H1 (cell line): ENCODE measurements at regions not wholly inside any gene's neighbourhood (a gene's known extent, or its start where the extent isn't known, plus 50 kb on each side); places are given as distances from the start of the nearest gene placed in this dataset.

Experiments used
- CTCF ChIA-PET: fragments of 300-600 bp; sonication (Branson Sonifier 250); formaldehyde crosslinking; loops from one replicate; lab custom pipeline; 2021; ENCODE audit not compliant: partially characterized antibody; lab: Charles Lee
- POLR2A ChIA-PET: fragments of 300-600 bp; sonication (Branson Sonifier 250); formaldehyde crosslinking; loops from one replicate; lab custom pipeline; 2021; ENCODE audit warnings: inconsistent platforms; ENCODE audit not compliant: partially characterized antibody; lab: Charles Lee
- DNase-seq, 2 experiments: peaks; one replicate each; pipeline versions ENCODE4 v3.0.0 to v3.0.0-alpha.2; 2010 to 2022; ENCODE audit warnings: low spot score in 2 of 2, low read depth in 1 of 2, mixed read lengths in 1 of 2
- FAIRE-seq: peaks from 2 replicates; lab custom pipeline; 2011; peaks lifted over from hg19 to GRCh38; lab: Jason Lieb, UNC
- H2AFZ ChIP-seq: 2 replicates; pipeline ENCODE4 v1.8.1; 2012; ENCODE audit warnings: low read length, inconsistent platforms
- H2AK5ac ChIP-seq: 2 replicates; pipeline ENCODE4 v1.6.1; 2013; ENCODE audit warnings: low read depth, low read length
- H2BK120ac ChIP-seq: replicated peaks from 2 replicates; pipeline ENCODE3; 2013; ENCODE audit warnings: low read depth, low read length, inconsistent platforms
- H2BK12ac ChIP-seq: 2 replicates; pipeline ENCODE4 v1.6.1; 2013; ENCODE audit warnings: low read depth, low read length
- H2BK15ac ChIP-seq: 2 replicates; pipeline ENCODE4 v1.6.1; 2013; ENCODE audit warnings: low read length
- H2BK20ac ChIP-seq: 2 replicates; pipeline ENCODE4 v1.6.1; 2013; ENCODE audit warnings: low read length
- H2BK5ac ChIP-seq: 2 replicates; pipeline ENCODE4 v1.6.1; 2013; ENCODE audit warnings: low read depth, low read length
- H3K14ac ChIP-seq: 2 replicates; pipeline ENCODE4 v1.6.1; 2013; ENCODE audit warnings: inconsistent platforms; ENCODE audit not compliant: insufficient read length
- H3K18ac ChIP-seq: 2 replicates; pipeline ENCODE4 v1.6.1; 2013; ENCODE audit warnings: low read length; ENCODE audit errors: extremely low read depth
- H3K23ac ChIP-seq: 2 replicates; pipeline ENCODE4 v1.6.1; 2013; ENCODE audit warnings: inconsistent platforms; ENCODE audit not compliant: insufficient read length
- H3K23me2 ChIP-seq: 2 replicates; pipeline ENCODE4 v1.6.1; 2013; ENCODE audit warnings: low read depth, low read length
- H3K27ac ChIP-seq: 2 replicates; pipeline ENCODE4 v1.6.1; 2011; ENCODE audit warnings: low read depth, low read length, inconsistent platforms
- H3K27me3 ChIP-seq, 4 experiments: replicated peaks in 1 of 4; 1 replicate in 1 of 4; 2 replicates in 3 of 4; pipeline versions ENCODE4 v1.6.1 to v1.8.1; 2011 to 2013; ENCODE audit warnings: low read length in 3 of 4, mild to moderate bottlenecking in 3 of 4, inconsistent platforms in 2 of 4, mixed read lengths in 2 of 4, moderate library complexity in 1 of 4; ENCODE audit not compliant: control insufficient read depth in 3 of 4, insufficient read depth in 3 of 4; ENCODE audit errors: extremely low read depth in 1 of 4
- H3K36me3 ChIP-seq, 4 experiments: 2 replicates each; pipeline versions ENCODE4 v1.6.1 to v1.8.1; 2011 to 2013; ENCODE audit warnings: mild to moderate bottlenecking in 4 of 4, low read length in 3 of 4, moderate library complexity in 2 of 4, control low read depth in 1 of 4, inconsistent platforms in 1 of 4; ENCODE audit not compliant: insufficient read depth in 4 of 4, control insufficient read depth in 2 of 4
- H3K4ac ChIP-seq: replicated peaks from 2 replicates; pipeline ENCODE3; 2013; ENCODE audit warnings: low read length, low read depth, mixed read lengths, inconsistent platforms; ENCODE audit not compliant: insufficient read length
- H3K4me1 ChIP-seq, 4 experiments: replicated peaks in 1 of 4; 1 replicate in 1 of 4; 2 replicates in 3 of 4; pipeline versions ENCODE4 v1.6.1 to v1.8.1; 2011 to 2013; ENCODE audit warnings: low read length in 3 of 4, inconsistent platforms in 2 of 4, mixed read lengths in 1 of 4; ENCODE audit not compliant: insufficient read depth in 4 of 4, control insufficient read depth in 3 of 4
- H3K4me2 ChIP-seq, 2 experiments: 2 replicates each; pipeline versions ENCODE4 v1.6.1 to v1.8.1; 2011 to 2013; ENCODE audit warnings: low read depth in 2 of 2, low read length in 2 of 2, control low read depth in 1 of 2, inconsistent platforms in 1 of 2, mild to moderate bottlenecking in 1 of 2; ENCODE audit not compliant: insufficient read depth in 1 of 2
- H3K4me3 ChIP-seq, 4 experiments: fragments of 200-600, 300-600 bp in 1 of 4; sonication (generic), shearing (Covaris generic), sonication (Bioruptor Twin) in 1 of 4; 2 replicates each; pipeline versions ENCODE4 v1.5.1 to v1.8.1; 2011 to 2016; ENCODE audit warnings: low read length in 4 of 4, low read depth in 3 of 4, control low read depth in 2 of 4, inconsistent platforms in 2 of 4, mild to moderate bottlenecking in 2 of 4, mixed read lengths in 1 of 4, moderate library complexity in 1 of 4; ENCODE audit not compliant: insufficient read depth in 2 of 4; ENCODE audit errors: extremely low read depth in 1 of 4
- H3K56ac ChIP-seq: replicated peaks from 2 replicates; pipeline ENCODE3; 2013; ENCODE audit warnings: low read depth, mild to moderate bottlenecking, mixed read lengths, low read length, inconsistent platforms; ENCODE audit not compliant: insufficient read length
- H3K79me1 ChIP-seq: 2 replicates; pipeline ENCODE4 v1.6.1; 2013; ENCODE audit warnings: low read depth, low read length, control low read depth
- H3K79me2 ChIP-seq, 2 experiments: 2 replicates each; pipeline versions ENCODE4 v1.6.1 to v1.8.1; 2012 to 2013; ENCODE audit warnings: low read length in 2 of 2, mild to moderate bottlenecking in 2 of 2, inconsistent platforms in 1 of 2; ENCODE audit not compliant: insufficient read depth in 2 of 2, control insufficient read depth in 1 of 2
- H3K9ac ChIP-seq, 4 experiments: replicated peaks in 1 of 4; 1 replicate in 1 of 4; 2 replicates in 3 of 4; pipeline versions ENCODE4 v1.6.1 to v1.8.1; 2011 to 2013; ENCODE audit warnings: low read depth in 3 of 4, low read length in 3 of 4, control low read depth in 2 of 4, mild to moderate bottlenecking in 2 of 4, moderate library complexity in 2 of 4, inconsistent platforms in 1 of 4; ENCODE audit errors: extremely low read depth in 1 of 4
- H3K9me3 ChIP-seq, 2 experiments: 2 replicates each; pipeline versions ENCODE4 v1.6.1 to v1.8.1; 2012 to 2013; ENCODE audit warnings: mild to moderate bottlenecking in 2 of 2, moderate library complexity in 2 of 2, control low read depth in 1 of 2, inconsistent platforms in 1 of 2, low read depth in 1 of 2, low read length in 1 of 2, mixed read lengths in 1 of 2; ENCODE audit not compliant: insufficient read depth in 2 of 2
- H4K20me1 ChIP-seq, 2 experiments: replicated peaks in 1 of 2; 2 replicates each; pipeline versions ENCODE3 to v1.8.1; 2011 to 2013; ENCODE audit warnings: inconsistent platforms in 2 of 2, low read length in 2 of 2, mild to moderate bottlenecking in 1 of 2; ENCODE audit not compliant: insufficient read depth in 2 of 2, control insufficient read depth in 1 of 2
- H4K5ac ChIP-seq: 2 replicates; pipeline ENCODE4 v1.6.1; 2013; ENCODE audit warnings: low read length, low read depth, mixed read lengths, inconsistent platforms; ENCODE audit not compliant: insufficient read length
- H4K8ac ChIP-seq: 2 replicates; pipeline ENCODE4 v1.8.0; 2013; ENCODE audit warnings: mild to moderate bottlenecking, moderate library complexity, low read length, inconsistent platforms; ENCODE audit not compliant: insufficient read depth; ENCODE audit errors: extremely low read depth
- H4K91ac ChIP-seq: replicated peaks from 2 replicates; pipeline ENCODE3; 2013; ENCODE audit warnings: low read length, mixed read lengths, inconsistent platforms; ENCODE audit not compliant: insufficient read length
- BRCA1 ChIP-seq: IDR thresholded peaks from 2 replicates; pipeline ENCODE4 v1.6.1; 2012; ENCODE audit warnings: low read depth, low read length, improper control_type of control experiment
- CBX5 ChIP-seq: fragments of 300-800, 300-1000 bp; sonication (generic); IDR thresholded peaks from 2 replicates; pipeline ENCODE4 v1.7.1; 2016; ENCODE audit warnings: antibody characterized with exemption, low read length, low read depth
- GTF2F1 ChIP-seq: IDR thresholded peaks from 2 replicates; pipeline ENCODE4 v1.6.1; 2012; ENCODE audit warnings: low read depth, low read length, improper control_type of control experiment, borderline replicate concordance
- KDM1A ChIP-seq: fragments of 200-600, 300-600 bp; sonication (generic); IDR thresholded peaks from 2 replicates; pipeline ENCODE4 v1.7.1; 2016; ENCODE audit warnings: mild to moderate bottlenecking, low read length, borderline replicate concordance
- POLR2A ChIP-seq, 2 experiments: IDR thresholded peaks; 1 replicate in 1 of 2; 2 replicates in 1 of 2; pipeline ENCODE4 v1.6.1; 2011; ENCODE audit warnings: low read depth in 2 of 2, low read length in 2 of 2, mild to moderate bottlenecking in 2 of 2; ENCODE audit errors: control extremely low read depth in 1 of 2
- TBP ChIP-seq: IDR thresholded peaks from 2 replicates; pipeline ENCODE4 v1.6.1; 2011; ENCODE audit warnings: low read depth, low read length, improper control_type of control experiment
- whole genome bisulfite sequencing, 2 experiments: shearing (Covaris generic) in 1 of 2; methylation state at CpG; one replicate each; pipeline versions ENCODE4 v1.1.6 to v1.1.7; 2013 to 2015; ENCODE audit warnings: low lambda C conversion rate in 2 of 2, mixed read lengths in 2 of 2, inconsistent platforms in 1 of 2, low coverage in 1 of 2, missing lambda C conversion rate in 1 of 2; ENCODE audit not compliant: insufficient replicate concordance in 2 of 2, insufficient coverage in 1 of 2, insufficient read length in 1 of 2; ENCODE audit errors: extremely low coverage in 1 of 2, missing lambda C conversion rate in 1 of 2; 5-methylcytosine and 5-hydroxymethylcytosine counted together

DNA sequence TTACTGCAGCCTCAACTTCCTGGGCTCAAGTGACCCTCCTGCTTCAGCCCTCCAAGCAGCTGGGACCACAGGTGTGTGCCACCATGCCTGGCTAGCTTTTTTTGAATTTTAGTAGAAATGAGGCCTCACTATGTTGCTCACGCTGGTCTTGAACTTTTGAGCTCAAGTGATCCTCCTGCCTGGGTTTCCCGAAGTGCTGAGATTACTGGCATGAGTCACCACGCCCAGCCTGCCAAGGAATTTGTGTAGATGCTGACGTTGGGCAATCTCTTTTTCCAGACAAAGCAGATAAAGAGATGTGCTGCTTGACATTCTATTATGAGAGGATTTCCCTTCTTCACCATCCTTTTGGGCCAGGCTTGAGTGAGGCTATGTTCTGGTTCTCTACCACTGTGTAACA is 254.5 kb upstream of the RPS6KA3 start (continued):
- TF ChIP-seq TBP, result no peak

DNA sequence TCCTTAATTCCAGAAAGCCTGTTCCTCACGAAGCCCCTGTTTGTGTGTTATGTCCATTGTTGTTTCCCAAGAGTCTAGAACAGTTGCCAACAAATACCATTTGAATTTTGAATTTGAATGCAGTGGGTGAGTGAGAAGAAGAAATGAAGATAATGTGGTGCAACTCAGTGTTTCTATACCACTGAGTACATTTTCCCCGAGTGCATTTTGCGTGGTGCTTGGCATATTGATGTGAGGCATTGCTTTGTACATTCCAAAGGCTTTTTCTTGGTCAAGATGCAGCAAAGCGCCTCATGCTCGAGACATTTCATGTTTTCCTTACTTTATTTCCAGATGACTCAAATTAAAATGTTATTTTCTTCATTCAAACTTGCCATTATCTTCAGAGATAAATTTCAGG is 253.1 kb upstream of the RPS6KA3 start:
- Histone ChIP-seq H3K27ac (no peak overlapping the region), H3K36me3 (no peaks in the 10 kb centered on the region), H3K56ac (no peak overlapping the region), H3K79me2 (no peaks in the 10 kb centered on the region), H3K4ac (no peak overlapping the region), H3K23me2 (no peaks in the 10 kb centered on the region), H3K79me1 (no peaks in the 10 kb centered on the region), H3K4me1 (no peaks in the 10 kb centered on the region), H2BK5ac (no peak overlapping the region), H3K18ac (no peak overlapping the region), H3K9ac (no peak overlapping the region), H3K4me3 (no peak overlapping the region), H2AK5ac (no peak overlapping the region), H3K23ac (no peak overlapping the region), H2BK15ac (no peak overlapping the region), H4K91ac (no peak overlapping the region), H4K8ac (no peak overlapping the region), H2BK20ac (no peak overlapping the region), H3K4me2 (no peak overlapping the region), H2BK12ac (no peak overlapping the region), H4K5ac (no peak overlapping the region), H2AFZ (no peak overlapping the region), H3K14ac (no peak overlapping the region), H4K20me1 (no peaks in the 10 kb centered on the region), H3K9me3 (no peaks in the 10 kb centered on the region), H3K27me3 (no peaks in the 10 kb centered on the region), H2BK120ac (no peak overlapping the region)
- DNase-seq (no peak), FAIRE-seq (no peak)
- WGBS, 2 experiments, result 91% methylated on average over 5 of the region's 5 CpGs; no CpG with 5 or more reads in 1 of the 2 experiments
- POLR2A ChIA-PET, result no interaction called here
- CTCF ChIA-PET, result interaction anchor here (0.9 to 2.4 kb wide), 2 partner anchors 10 to 42 kb away, joined by 3 to 6 read pairs; no protein-coding TSS in a partner anchor
- no peak for TF ChIP-seq KDM1A
- no peak for TF ChIP-seq POLR2A (IDR thresholded peaks at IDR 0.05; ENCODE audit: control extremely low read depth in 1 of 2, low read depth in 2 of 2, low read length in 2 of 2)
- no peak for TF ChIP-seq GTF2F1
- TF ChIP-seq CBX5, result no peak
- TF ChIP-seq BRCA1, result no peak
